Endothelial cell of umbilical vein (primary cell): ENCODE measurements at regions not wholly inside any gene's neighbourhood (a gene's known extent, or its start where the extent isn't known, plus 50 kb on each side); places are given as distances from the start of the nearest gene placed in this dataset.

Experiments used
- BruUV-seq: library from RNA; stranded (reverse); fragments of 400-500 nt; replicated peaks from 2 replicates; lab custom pipeline; 2021; lab: Mats Ljungman, UMichigan
- CTCF ChIA-PET: fragments of 300-600, 350-600 bp; sonication (Branson Sonifier 250); formaldehyde crosslinking; loops from one replicate; lab custom pipeline; 2021; ENCODE audit warnings: antibody characterized with exemption, inconsistent platforms; lab: Charles Lee
- POLR2A ChIA-PET: fragments of 300-600, 350-600 bp; sonication (Branson Sonifier 250); formaldehyde crosslinking; loops from one replicate; lab custom pipeline; 2021; ENCODE audit warnings: antibody characterized with exemption, inconsistent platforms; lab: Charles Lee
- DNase-seq: peaks from one replicate; pipeline ENCODE4 v3.0.0-alpha.2; 2011; ENCODE audit warnings: low read depth, low spot score
- FAIRE-seq: peaks from 2 replicates; lab custom pipeline; 2011; peaks lifted over from hg19 to GRCh38; lab: Jason Lieb, UNC
- H2AFZ ChIP-seq: 2 replicates; pipeline ENCODE4 v1.6.0; 2012; ENCODE audit warnings: low read depth, low read length, control low read depth, inconsistent platforms
- H3K27ac ChIP-seq: 2 replicates; pipeline ENCODE4 v1.5.1; 2011; ENCODE audit warnings: low read depth, mild to moderate bottlenecking, control low read depth, low read length, moderate library complexity; ENCODE audit not compliant: insufficient read depth
- H3K27me3 ChIP-seq, 2 experiments: 2 replicates each; pipeline versions ENCODE4 v1.6.0 to v1.6.1; 2011; ENCODE audit warnings: low read length in 2 of 2, mixed read lengths in 1 of 2; ENCODE audit not compliant: control insufficient read depth in 2 of 2, insufficient read depth in 2 of 2
- H3K36me3 ChIP-seq, 2 experiments: 2 replicates in 1 of 2; 3 replicates in 1 of 2; pipeline ENCODE4 v1.5.1; 2011; ENCODE audit warnings: low read length in 2 of 2, mild to moderate bottlenecking in 1 of 2, moderate library complexity in 1 of 2; ENCODE audit not compliant: control insufficient read depth in 2 of 2, insufficient read depth in 2 of 2; ENCODE audit errors: extremely low read depth in 1 of 2
- H3K4me1 ChIP-seq: 3 replicates; pipeline ENCODE4 v1.5.1; 2011; ENCODE audit warnings: mild to moderate bottlenecking, low read length; ENCODE audit not compliant: control insufficient read depth, insufficient read depth; ENCODE audit errors: extremely low read depth
- H3K4me2 ChIP-seq: 2 replicates; pipeline ENCODE4 v1.6.1; 2011; ENCODE audit warnings: low read length, control low read depth, mixed read lengths; ENCODE audit not compliant: insufficient read depth
- H3K4me3 ChIP-seq, 3 experiments: fragments of 200-600 bp in 1 of 3; sonication (generic), shearing (Covaris generic) in 1 of 3; replicated peaks in 1 of 3; 2 replicates each; pipeline ENCODE4 v1.5.1; 2011 to 2016; ENCODE audit warnings: control low read depth in 3 of 3, low read length in 3 of 3, mild to moderate bottlenecking in 2 of 3, inconsistent platforms in 1 of 3, low read depth in 1 of 3, moderate library complexity in 1 of 3; ENCODE audit not compliant: insufficient read depth in 1 of 3
- H3K79me2 ChIP-seq: 2 replicates; pipeline ENCODE4 v1.6.0; 2012; ENCODE audit warnings: low read length, inconsistent platforms; ENCODE audit not compliant: control insufficient read depth, insufficient read depth
- H3K9ac ChIP-seq: replicated peaks from 2 replicates; pipeline ENCODE3; 2011; ENCODE audit warnings: low read length, control low read depth; ENCODE audit not compliant: insufficient read depth; ENCODE audit errors: extremely low read depth
- H3K9me1 ChIP-seq: replicated peaks from 3 replicates; pipeline ENCODE4 v1.6.0; 2011; ENCODE audit warnings: mild to moderate bottlenecking, low read length; ENCODE audit not compliant: control insufficient read depth, insufficient read depth; ENCODE audit errors: extremely low read depth
- H3K9me3 ChIP-seq: replicated peaks from 2 replicates; pipeline ENCODE4 v1.5.1; 2012; ENCODE audit warnings: low read length, inconsistent platforms; ENCODE audit not compliant: control insufficient read depth, insufficient read depth
- H4K20me1 ChIP-seq: replicated peaks from 2 replicates; pipeline ENCODE3; 2011; ENCODE audit warnings: mild to moderate bottlenecking, low read length; ENCODE audit not compliant: control insufficient read depth, insufficient read depth; ENCODE audit errors: extremely low read depth
- CTCF ChIP-seq, 2 donors: IDR thresholded peaks; 1 replicate in 1 of 2; 2 replicates in 1 of 2; pipeline ENCODE4 v1.5.1; 2011; ENCODE audit warnings: low read length in 2 of 2, mild to moderate bottlenecking in 2 of 2, moderate library complexity in 2 of 2, control low read depth in 1 of 2, inconsistent platforms in 1 of 2, low read depth in 1 of 2; ENCODE audit not compliant: insufficient read depth in 1 of 2; ENCODE audit errors: extremely low read depth in 1 of 2
- EZH2 ChIP-seq: IDR thresholded peaks from 2 replicates; pipeline ENCODE4 v1.6.1; 2012; ENCODE audit warnings: borderline replicate concordance, low read depth, mild to moderate bottlenecking, moderate library complexity, low read length, inconsistent platforms; ENCODE audit not compliant: severe bottlenecking
- FOS ChIP-seq: IDR thresholded peaks from 2 replicates; pipeline ENCODE4 v1.6.1; 2011; ENCODE audit warnings: mild to moderate bottlenecking, low read length, moderate library complexity, borderline replicate concordance; ENCODE audit not compliant: insufficient read depth
- GATA2 ChIP-seq: IDR thresholded peaks from 2 replicates; pipeline ENCODE4 v1.7.0; 2011; ENCODE audit warnings: low read depth, mild to moderate bottlenecking, moderate library complexity, mixed read lengths, low read length; ENCODE audit not compliant: insufficient read length, insufficient read depth
- JUN ChIP-seq: IDR thresholded peaks from 2 replicates; pipeline ENCODE4 v1.6.1; 2011; ENCODE audit warnings: borderline replicate concordance, low read depth; ENCODE audit not compliant: insufficient read length, insufficient read depth
- MYC ChIP-seq: IDR thresholded peaks from one replicate; pipeline ENCODE4 v1.6.1; 2011; ENCODE audit warnings: mild to moderate bottlenecking, low read depth, low read length
- POLR2A ChIP-seq: IDR thresholded peaks from 2 replicates; pipeline ENCODE4 v1.6.1; 2012; ENCODE audit warnings: low read depth, mild to moderate bottlenecking, control low read depth, low read length
- POLR2AphosphoS5 ChIP-seq: IDR thresholded peaks from 2 replicates; pipeline ENCODE4 v1.6.1; 2012; ENCODE audit warnings: low read depth, mild to moderate bottlenecking, control low read depth, low read length, moderate library complexity; ENCODE audit not compliant: insufficient read depth
- dilution Hi-C: fragments of 300-500 bp; cut with MboI; formaldehyde crosslinking; loops from one replicate; pipeline ENCODE4 v1.15.0; 2019; ENCODE audit warnings: low sequenced_read_pairs; ENCODE audit not compliant: extremely low pct_ligation_motif_present
- intact Hi-C: fragments of 100-400 bp; cut with micrococcal nuclease; formaldehyde crosslinking; loops from one replicate; pipeline ENCODE4 v1.10.0; 2022
- TF ChIP-seq, protein P1 (sequence below): IDR thresholded peaks from 2 replicates; pipeline ENCODE4 v1.6.1; 2011; ENCODE audit not compliant: insufficient read depth, insufficient read length

- TF ChIP-seq CTCF (IDR thresholded peaks at IDR 0.05; ENCODE audit: extremely low read depth in 1 of 2, insufficient read depth in 1 of 2, low read depth in 1 of 2, low read length in 2 of 2) (no peak), POLR2AphosphoS5 (no peak), EZH2 (no peak), POLR2A (no peak), MYC (no peak), FOS (no peak), JUN (no peak), GATA2 (no peak)
- TF ChIP-seq, protein P1, sequence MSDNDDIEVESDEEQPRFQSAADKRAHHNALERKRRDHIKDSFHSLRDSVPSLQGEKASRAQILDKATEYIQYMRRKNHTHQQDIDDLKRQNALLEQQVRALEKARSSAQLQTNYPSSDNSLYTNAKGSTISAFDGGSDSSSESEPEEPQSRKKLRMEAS = no peak
- Histone ChIP-seq H3K9me3 (no peaks in the 10 kb centered on the region), H2AFZ (no peak overlapping the region), H3K9me1 (no peaks in the 10 kb centered on the region), H3K4me1 (no peaks in the 10 kb centered on the region), H3K79me2 (no peaks in the 10 kb centered on the region), H3K27me3 (peaks cover 0 to 8% of the 10 kb centered on the region in 2 experiments), H3K4me3 (no peak overlapping the region), H3K4me2 (no peak overlapping the region), H3K36me3 (no peaks in the 10 kb centered on the region), H4K20me1 (no peaks in the 10 kb centered on the region), H3K9ac (no peak overlapping the region), H3K27ac (no peak overlapping the region)
- no TSS peak for BruUV-seq
- intact Hi-C loops = no loop called here
- POLR2A ChIA-PET = no interaction called here
- CTCF ChIA-PET = no interaction called here
- dilution Hi-C loops = no loop called here
- FAIRE-seq (no peak), DNase-seq (no peak)
Measured at GRCh38 chr5:135642934-135643333, 64.1 kb upstream of the CXCL14 start.
